H9 (cell line): ENCODE measurements at regions not wholly inside any gene's neighbourhood (a gene's known extent, or its start where the extent isn't known, plus 50 kb on each side); places are given as distances from the start of the nearest gene placed in this dataset.

ENCODE experiments used
- DNase-seq: peaks from one replicate; pipeline ENCODE4 v3.0.0-alpha.2; 2017
- H2AFZ ChIP-seq: one replicate; pipeline ENCODE4 v1.6.1; 2013; ENCODE audit warnings: mild to moderate bottlenecking, low read length, control low read depth, moderate library complexity
- H2AK5ac ChIP-seq: 2 replicates; pipeline ENCODE4 v1.6.1; 2013; ENCODE audit warnings: low read length, control low read depth, mixed read lengths; ENCODE audit not compliant: insufficient read length
- H2BK120ac ChIP-seq: one replicate; pipeline ENCODE4 v1.6.1; 2013; ENCODE audit warnings: low read depth, mild to moderate bottlenecking, low read length, control low read depth, inconsistent platforms; ENCODE audit not compliant: poor library complexity, severe bottlenecking
- H2BK12ac ChIP-seq: 2 replicates; pipeline ENCODE4 v1.6.1; 2013; ENCODE audit warnings: low read length, control low read depth, mixed read lengths, low read depth; ENCODE audit not compliant: insufficient read length
- H2BK15ac ChIP-seq: 2 replicates; pipeline ENCODE4 v1.6.1; 2013; ENCODE audit warnings: low read depth, low read length, control low read depth
- H2BK20ac ChIP-seq: one replicate; pipeline ENCODE4 v1.6.1; 2013; ENCODE audit warnings: low read depth, mild to moderate bottlenecking, low read length, control low read depth, inconsistent platforms; ENCODE audit not compliant: poor library complexity, severe bottlenecking
- H2BK5ac ChIP-seq: 2 replicates; pipeline ENCODE4 v1.6.1; 2013; ENCODE audit warnings: low read length, control low read depth, mixed read lengths; ENCODE audit not compliant: insufficient read length
- H3K14ac ChIP-seq: 2 replicates; pipeline ENCODE4 v1.6.1; 2013; ENCODE audit warnings: low read length, control low read depth; ENCODE audit not compliant: insufficient read depth
- H3K18ac ChIP-seq: 2 replicates; pipeline ENCODE4 v1.6.1; 2013; ENCODE audit warnings: low read depth, mild to moderate bottlenecking, mixed read lengths, low read length, control low read depth; ENCODE audit not compliant: insufficient read length
- H3K23ac ChIP-seq: 2 replicates; pipeline ENCODE4 v1.6.1; 2013; ENCODE audit warnings: low read length, control low read depth, mixed read lengths, low read depth; ENCODE audit not compliant: insufficient read length
- H3K23me2 ChIP-seq: 2 replicates; pipeline ENCODE4 v1.6.1; 2013; ENCODE audit warnings: low read depth, mild to moderate bottlenecking, mixed read lengths, low read length, control low read depth; ENCODE audit not compliant: insufficient read length, poor library complexity, severe bottlenecking
- H3K27ac ChIP-seq: 2 replicates; pipeline ENCODE4 v1.5.1; 2013; ENCODE audit warnings: low read length, control low read depth, mixed read lengths, low read depth; ENCODE audit not compliant: insufficient read length
- H3K27me3 ChIP-seq: 2 replicates; pipeline ENCODE4 v1.6.1; 2013; ENCODE audit warnings: low read length, control low read depth, inconsistent platforms; ENCODE audit not compliant: insufficient read depth
- H3K4ac ChIP-seq: 2 replicates; pipeline ENCODE4 v1.6.1; 2013; ENCODE audit warnings: low read depth, mild to moderate bottlenecking, control low read depth, inconsistent platforms, low read length, moderate library complexity
- H3K4me1 ChIP-seq: 2 replicates; pipeline ENCODE4 v1.6.1; 2013; ENCODE audit warnings: low read length, control low read depth, inconsistent platforms; ENCODE audit not compliant: insufficient read depth
- H3K4me2 ChIP-seq: 2 replicates; pipeline ENCODE4 v1.6.1; 2013; ENCODE audit warnings: low read length, control low read depth, mixed read lengths; ENCODE audit not compliant: insufficient read length, insufficient read depth
- H3K56ac ChIP-seq: 2 replicates; pipeline ENCODE4 v1.6.1; 2013; ENCODE audit warnings: low read depth, mild to moderate bottlenecking, mixed read lengths, low read length, control low read depth; ENCODE audit not compliant: insufficient read length
- H3K79me1 ChIP-seq: 2 replicates; pipeline ENCODE4 v1.6.1; 2013; ENCODE audit warnings: low read depth, mild to moderate bottlenecking, moderate library complexity, low read length, control low read depth, inconsistent platforms; ENCODE audit not compliant: insufficient read depth, poor library complexity, severe bottlenecking
- H3K79me2 ChIP-seq: 2 replicates; pipeline ENCODE4 v1.6.1; 2013; ENCODE audit warnings: low read length, control low read depth, inconsistent platforms; ENCODE audit not compliant: insufficient read depth
- H3K9ac ChIP-seq: 2 replicates; pipeline ENCODE4 v1.6.1; 2013; ENCODE audit warnings: low read length, control low read depth, mixed read lengths; ENCODE audit not compliant: insufficient read length; ENCODE audit errors: extremely low read depth
- H3K9me3 ChIP-seq: one replicate; pipeline ENCODE4 v1.6.1; 2013; ENCODE audit warnings: low read depth, low read length, inconsistent platforms; ENCODE audit not compliant: control insufficient read depth
- H3T11ph ChIP-seq: one replicate; pipeline ENCODE4 v1.6.1; 2013; ENCODE audit warnings: mild to moderate bottlenecking, low read length, control low read depth, inconsistent platforms
- H4K20me1 ChIP-seq: one replicate; pipeline ENCODE4 v1.6.1; 2013; ENCODE audit not compliant: control insufficient read depth, insufficient read length, insufficient read depth
- H4K5ac ChIP-seq: 2 replicates; pipeline ENCODE4 v1.6.1; 2013; ENCODE audit warnings: low read depth, mild to moderate bottlenecking, mixed read lengths, low read length, control low read depth; ENCODE audit not compliant: insufficient read length
- H4K8ac ChIP-seq: replicated peaks from 2 replicates; pipeline ENCODE4 v1.6.1; 2013; ENCODE audit warnings: low read length, control low read depth, mixed read lengths, low read depth; ENCODE audit not compliant: insufficient read length
- H4K91ac ChIP-seq: 2 replicates; pipeline ENCODE4 v1.6.1; 2013; ENCODE audit warnings: low read depth, mild to moderate bottlenecking, moderate library complexity, mixed read lengths, low read length, control low read depth; ENCODE audit not compliant: insufficient read length
- H3K27ac Mint-ChIP-seq, 3 experiments: 2 replicates in 2 of 3; 3 replicates in 1 of 3; pipeline ENCODE4 v1.8.0; 2020 to 2021; ENCODE audit warnings: mixed read lengths in 3 of 3, mild to moderate bottlenecking in 1 of 3, moderate library complexity in 1 of 3
- H3K27me3 Mint-ChIP-seq: 2 replicates; pipeline ENCODE4 v1.8.0; 2021; ENCODE audit warnings: low read depth, mild to moderate bottlenecking, moderate library complexity, mixed read lengths
- H3K36me3 Mint-ChIP-seq, 3 experiments: 2 replicates in 2 of 3; 3 replicates in 1 of 3; pipeline ENCODE4 v1.8.0; 2020 to 2021; ENCODE audit warnings: low read depth in 3 of 3, mixed read lengths in 3 of 3; ENCODE audit not compliant: insufficient read depth in 1 of 3
- H3K4me1 Mint-ChIP-seq, 2 experiments: 2 replicates each; pipeline ENCODE4 v1.8.0; 2020; ENCODE audit warnings: mixed read lengths in 2 of 2
- H3K4me3 Mint-ChIP-seq, 2 experiments: 2 replicates in 1 of 2; 3 replicates in 1 of 2; pipeline ENCODE4 v1.8.0; 2020 to 2021; ENCODE audit warnings: mild to moderate bottlenecking in 2 of 2, mixed read lengths in 2 of 2, moderate library complexity in 1 of 2
- H3K9me3 Mint-ChIP-seq, 2 experiments: 2 replicates in 1 of 2; 3 replicates in 1 of 2; pipeline ENCODE4 v1.8.0; 2020; ENCODE audit warnings: mild to moderate bottlenecking in 2 of 2, mixed read lengths in 2 of 2, moderate library complexity in 1 of 2
- WGBS: extraction: QIAGEN DNeasy Blood & Tissue Kit; methylation state at CpG from one replicate; pipeline ENCODE4 v1.1.7; 2013; ENCODE audit warnings: missing lambda C conversion rate, low lambda C conversion rate, mixed read lengths; ENCODE audit not compliant: insufficient read length; ENCODE audit errors: extremely low coverage; 5-methylcytosine and 5-hydroxymethylcytosine counted together
- TF ChIP-seq, protein P1 (sequence below): fragments of 200-600 bp; sonication (generic); conservative IDR thresholded peaks from 3 replicates; pipeline ENCODE4 v1.8.0; 2021; ENCODE audit warnings: antibody characterized with exemption, mild to moderate bottlenecking

DNA sequence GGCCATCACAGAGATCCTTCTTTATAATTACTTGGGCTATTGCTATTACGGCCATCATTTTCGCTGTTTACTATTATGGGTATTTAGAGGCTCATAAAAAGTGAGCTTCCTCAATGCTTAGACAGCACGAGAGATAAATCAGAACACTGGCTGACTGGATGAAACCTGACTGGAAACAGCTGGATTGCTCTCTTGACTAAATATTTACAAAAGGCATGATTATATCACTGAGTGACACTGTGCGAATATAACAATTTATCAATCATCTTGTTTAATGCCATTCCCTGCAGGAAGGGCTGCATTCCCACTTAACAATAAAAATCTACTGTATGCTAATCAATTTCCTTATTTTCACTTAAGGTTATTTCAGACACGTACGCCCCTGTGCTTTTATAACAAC, 260.1 kb upstream of the ARID1B start:
- H3K27me3 ChIP-seq: no peaks in the 10 kb centered on the region
- H3K36me3 Mint-ChIP-seq: peaks cover 0 to 14% (median 0%) of the 10 kb centered on the region in 3 experiments; a peak in 2 of 7 replicates
- no peaks in the 10 kb centered on the region for H3K4me1 Mint-ChIP-seq
- H4K8ac ChIP-seq: no peak overlapping the region
- no peak overlapping the region for H3K27ac ChIP-seq
- TF ChIP-seq, protein P1, sequence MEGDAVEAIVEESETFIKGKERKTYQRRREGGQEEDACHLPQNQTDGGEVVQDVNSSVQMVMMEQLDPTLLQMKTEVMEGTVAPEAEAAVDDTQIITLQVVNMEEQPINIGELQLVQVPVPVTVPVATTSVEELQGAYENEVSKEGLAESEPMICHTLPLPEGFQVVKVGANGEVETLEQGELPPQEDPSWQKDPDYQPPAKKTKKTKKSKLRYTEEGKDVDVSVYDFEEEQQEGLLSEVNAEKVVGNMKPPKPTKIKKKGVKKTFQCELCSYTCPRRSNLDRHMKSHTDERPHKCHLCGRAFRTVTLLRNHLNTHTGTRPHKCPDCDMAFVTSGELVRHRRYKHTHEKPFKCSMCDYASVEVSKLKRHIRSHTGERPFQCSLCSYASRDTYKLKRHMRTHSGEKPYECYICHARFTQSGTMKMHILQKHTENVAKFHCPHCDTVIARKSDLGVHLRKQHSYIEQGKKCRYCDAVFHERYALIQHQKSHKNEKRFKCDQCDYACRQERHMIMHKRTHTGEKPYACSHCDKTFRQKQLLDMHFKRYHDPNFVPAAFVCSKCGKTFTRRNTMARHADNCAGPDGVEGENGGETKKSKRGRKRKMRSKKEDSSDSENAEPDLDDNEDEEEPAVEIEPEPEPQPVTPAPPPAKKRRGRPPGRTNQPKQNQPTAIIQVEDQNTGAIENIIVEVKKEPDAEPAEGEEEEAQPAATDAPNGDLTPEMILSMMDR: no peak
- H4K91ac ChIP-seq: no peak overlapping the region
- no peak overlapping the region for H3T11ph ChIP-seq
- no peak overlapping the region for H3K23ac ChIP-seq
- H3K4me2 ChIP-seq: no peak overlapping the region
- no CpG with 5 or more reads among the region's 6 CpGs for WGBS
- H2BK120ac ChIP-seq: no peak overlapping the region
- H3K14ac ChIP-seq: no peak overlapping the region
- H2BK20ac ChIP-seq: no peak overlapping the region
- H3K9me3 ChIP-seq: no peaks in the 10 kb centered on the region
- H2AK5ac ChIP-seq: no peak overlapping the region
- no peak overlapping the region for H2BK15ac ChIP-seq
- no peaks in the 10 kb centered on the region for H3K23me2 ChIP-seq
- no peak overlapping the region for H4K5ac ChIP-seq
- no peaks in the 10 kb centered on the region for H3K4me1 ChIP-seq
- no peak overlapping the region for H3K4ac ChIP-seq
- DNase-seq: no peak
- no peak overlapping the region for H2BK12ac ChIP-seq
- H3K79me1 ChIP-seq: no peaks in the 10 kb centered on the region
- peaks cover 9 to 10% of the 10 kb centered on the region in 2 experiments; a peak in 4 of 5 replicates for H3K9me3 Mint-ChIP-seq
- no peak overlapping the region for H2AFZ ChIP-seq
- H3K79me2 ChIP-seq: no peaks in the 10 kb centered on the region
- H3K27ac Mint-ChIP-seq: no peak overlapping the region
- H2BK5ac ChIP-seq: no peak overlapping the region
- H3K4me3 Mint-ChIP-seq: no peak overlapping the region
- H3K9ac ChIP-seq: no peak overlapping the region
- no peaks in the 10 kb centered on the region for H4K20me1 ChIP-seq
- no peaks in the 10 kb centered on the region for H3K27me3 Mint-ChIP-seq
- no peak overlapping the region for H3K56ac ChIP-seq
- H3K18ac ChIP-seq: no peak overlapping the region
